ENCODE measurements at regions not wholly inside any gene's neighbourhood (a gene's known extent, or its start where the extent isn't known, plus 50 kb on each side); places are given as distances from the start of the nearest gene placed in this dataset.
A peak's percentile ranks its signal among the peaks of the same experiment; 100 is the strongest.
"Not testable (repeated sequence)": the region's sequence is repeated elsewhere in the genome, so short reads cannot be mapped to it uniquely, and the experiment has no call there.

- no peak for DNase-seq
These were observed 185.8 kb downstream of the B3GLCT start for GRCh38 chr13:31385540-31385939.

- no peak for DNase-seq
These were observed 194.7 kb downstream of the B3GLCT start for GRCh38 chr13:31394506-31394905.

GRCh38 chr13:31395090-31395489 lies 195.3 kb downstream of the B3GLCT start:
- DNase-seq: no peak

DNA sequence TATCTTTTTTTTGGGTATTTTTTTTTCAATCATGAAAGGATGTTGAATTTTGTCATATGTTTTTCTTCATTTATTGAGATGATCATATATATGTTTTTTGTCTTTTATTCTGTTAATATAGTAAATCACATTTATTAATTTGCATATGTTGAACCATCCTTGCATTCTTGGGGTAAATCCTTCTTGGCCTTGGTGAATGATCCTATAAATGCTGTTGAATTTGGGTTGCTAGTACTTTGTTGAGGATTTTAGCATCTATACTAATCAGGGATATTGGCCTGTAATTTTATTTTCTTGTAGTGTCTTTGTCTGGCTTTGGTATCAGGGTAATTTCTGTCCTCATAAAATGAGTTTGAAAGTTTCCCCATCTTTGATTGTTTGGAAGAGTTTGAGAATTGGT lies 199.9 kb downstream of the B3GLCT start:
- DNase-seq: no peak

DNA sequence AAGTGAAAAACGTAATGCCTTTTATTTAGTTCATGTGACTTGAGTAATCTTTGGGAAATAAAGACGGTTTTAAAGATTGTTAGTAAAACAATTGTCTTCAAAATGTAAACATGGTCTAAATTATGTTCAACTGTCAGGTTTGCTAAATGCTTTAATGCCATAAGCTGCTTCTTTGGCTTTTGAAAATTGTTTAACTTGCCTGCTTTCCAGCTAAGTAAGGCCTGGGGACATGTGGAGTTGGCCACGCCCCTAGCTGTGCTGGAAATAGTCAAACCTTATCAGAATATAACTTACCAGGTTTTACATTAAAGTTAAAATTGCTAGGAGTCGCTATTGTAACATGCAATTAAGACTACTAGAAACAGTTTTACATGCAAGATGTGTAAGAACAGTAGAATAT lies 203.9 kb downstream of the B3GLCT start:
- not testable (repeated sequence) for DNase-seq

DNA sequence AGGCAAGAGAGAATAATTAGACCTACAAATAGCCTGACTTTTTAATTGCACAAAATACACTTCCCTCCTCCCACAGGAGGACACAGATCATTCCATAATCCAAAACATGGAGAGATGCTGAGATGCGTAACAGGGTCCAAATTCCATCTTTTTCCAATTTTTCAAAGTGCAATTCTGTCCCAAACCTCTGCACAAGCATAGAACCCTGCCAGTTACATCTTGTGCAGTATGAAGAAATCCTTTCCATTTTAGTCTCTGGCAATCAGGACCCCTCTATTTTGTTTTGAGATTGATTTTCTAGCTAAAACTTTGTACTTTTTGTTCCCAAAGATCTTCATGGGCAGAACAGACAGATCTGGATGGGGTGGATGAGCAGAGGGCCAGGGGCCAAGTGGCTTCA lies 209.2 kb downstream of the B3GLCT start:
- no peak for DNase-seq

GRCh38 chr13:31409678-31410356 lies 210.0 kb downstream of the B3GLCT start:
- no peak for DNase-seq

DNA sequence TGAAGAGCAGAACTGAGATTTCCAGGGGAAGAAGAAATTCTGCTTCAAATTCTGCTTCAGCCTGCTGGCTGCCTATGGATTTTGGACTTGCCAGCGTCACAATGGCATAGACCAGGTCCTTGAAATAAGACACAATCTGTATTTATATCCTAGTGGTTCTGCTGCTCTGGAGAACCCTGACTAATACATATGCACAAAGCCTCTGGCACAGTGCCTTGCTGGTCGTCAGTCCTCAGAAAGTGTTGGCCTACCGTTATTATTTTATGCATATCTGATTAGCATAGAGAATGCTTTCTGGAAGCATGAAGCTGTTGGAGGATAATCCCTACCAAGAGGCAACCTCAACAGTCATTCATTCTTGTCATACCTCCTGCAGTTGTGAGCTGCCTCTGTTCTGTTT lies 213.7 kb downstream of the B3GLCT start:
- no peak for DNase-seq

GRCh38 chr13:31416066-31416465 lies 216.3 kb downstream of the B3GLCT start:
- no peak for DNase-seq

- DNase-seq: no peak
These were observed 218.4 kb downstream of the B3GLCT start for GRCh38 chr13:31418186-31418585.

- no peak for DNase-seq
These were observed 222.0 kb downstream of the B3GLCT start for GRCh38 chr13:31421756-31422155.

- DNase-seq: peak; percentile 9 to 51
These were observed 224.5 kb downstream of the B3GLCT start for GRCh38 chr13:31424130-31424729.

DNA sequence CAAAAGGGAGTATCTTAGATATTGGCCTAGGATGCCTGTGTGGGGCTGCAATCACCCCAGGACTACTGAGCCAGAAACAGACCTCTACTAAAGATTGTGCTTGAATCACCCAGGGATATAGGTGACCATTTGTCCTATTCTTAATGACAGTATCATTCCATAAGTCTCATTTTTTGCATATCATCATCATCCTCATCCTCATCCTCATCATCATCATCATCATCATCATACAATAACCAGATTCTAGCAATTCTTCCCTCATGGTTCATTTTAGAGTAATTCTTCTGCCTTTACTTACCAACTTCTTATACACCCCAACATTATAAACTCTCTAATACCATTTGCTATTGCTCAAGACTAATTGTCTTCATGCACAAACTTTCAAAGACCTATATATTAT lies 226.6 kb downstream of the B3GLCT start:
- no peak for DNase-seq

DNA sequence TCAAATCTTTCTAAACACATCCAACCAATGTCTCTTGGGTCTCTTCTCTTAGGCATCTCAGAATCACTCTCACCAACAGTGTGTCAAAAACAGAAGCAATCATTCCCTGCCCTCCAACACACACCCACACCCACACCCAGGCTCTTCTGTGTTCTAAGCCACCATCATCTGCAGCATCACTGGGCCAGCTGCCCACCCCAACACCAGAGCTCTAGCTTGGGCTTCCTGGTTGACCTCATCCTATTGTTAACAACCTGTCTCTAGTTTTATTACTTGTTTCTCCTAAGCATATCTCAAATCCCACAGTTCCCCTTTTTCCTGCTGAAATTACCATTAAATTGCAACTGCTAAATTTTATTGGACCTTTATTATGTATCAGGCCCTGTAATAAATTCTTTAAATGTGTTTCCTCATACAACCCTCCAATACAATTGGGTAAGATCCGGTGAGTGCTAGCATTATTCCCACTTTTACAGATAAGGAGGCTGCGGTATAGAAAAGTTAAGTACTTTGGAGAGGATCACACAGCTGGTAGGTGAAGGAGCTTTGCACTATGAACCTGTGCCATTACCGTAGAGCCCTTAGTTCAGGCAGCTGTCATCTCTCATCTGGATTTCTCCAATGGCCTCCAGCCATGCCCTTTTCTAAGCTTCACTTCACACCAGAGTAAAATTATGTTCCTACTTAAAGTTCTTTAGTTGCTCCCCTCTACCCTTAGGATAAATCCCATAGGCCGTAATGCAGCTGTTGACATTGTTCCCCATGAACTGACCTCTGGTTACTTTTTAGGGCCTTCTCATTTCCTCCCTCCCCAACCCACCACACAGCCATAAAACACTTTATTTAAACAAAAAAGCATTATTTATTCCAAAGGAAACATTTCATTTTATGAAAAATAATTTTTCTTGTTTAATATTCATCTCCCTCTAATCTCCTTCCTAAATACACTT lies 227.7 kb downstream of the B3GLCT start:
- DNase-seq: no peak

- peak; percentile 1 to 26 for DNase-seq
These were observed 232.0 kb downstream of the B3GLCT start for GRCh38 chr13:31431722-31432137.

GRCh38 chr13:31433207-31433606 lies 233.4 kb downstream of the B3GLCT start:
- no peak for DNase-seq

GRCh38 chr13:31433746-31434145 lies 234.0 kb downstream of the B3GLCT start:
- DNase-seq: no peak

DNA sequence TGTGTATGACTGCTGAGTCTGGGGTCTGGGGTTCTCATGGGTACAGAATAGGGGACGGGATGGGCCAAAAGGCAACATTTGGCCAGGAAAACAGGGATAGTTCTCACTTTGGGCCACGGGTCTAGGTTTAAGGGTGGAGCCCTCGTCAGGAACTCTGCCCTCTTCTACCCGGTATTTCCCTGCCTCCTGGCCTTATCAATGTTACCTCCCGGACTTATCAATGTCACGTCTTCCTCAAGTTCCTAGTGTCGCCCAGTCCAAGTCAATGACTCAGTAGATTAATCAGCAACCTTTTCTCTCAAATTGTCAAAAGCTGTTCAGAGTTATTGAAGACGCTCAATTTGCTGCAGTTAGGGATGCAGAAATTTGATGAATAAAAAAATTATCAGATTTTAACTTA lies 234.8 kb downstream of the B3GLCT start:
- DNase-seq: no peak

GRCh38 chr13:31435536-31435935 lies 235.8 kb downstream of the B3GLCT start:
- no peak for DNase-seq

DNA sequence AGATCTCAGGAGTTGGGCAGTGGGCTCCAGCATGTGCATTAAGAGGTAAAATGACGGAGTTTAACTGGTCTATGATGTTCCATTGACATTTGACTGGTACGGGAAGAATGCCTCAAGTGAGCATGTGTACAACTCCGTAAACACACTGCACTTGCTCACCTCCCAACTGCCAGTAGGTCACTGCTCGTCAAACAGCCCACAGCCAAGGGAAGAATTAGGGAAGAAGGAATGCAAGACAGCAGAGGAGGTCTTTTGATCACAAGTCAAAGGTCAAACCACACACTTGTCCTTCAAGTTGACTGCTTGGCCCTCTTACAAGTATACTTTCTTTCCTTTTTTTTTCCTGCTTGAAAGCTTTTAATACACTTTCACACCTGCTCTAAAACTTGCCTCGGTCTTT lies 236.7 kb downstream of the B3GLCT start:
- DNase-seq: no peak

DNA sequence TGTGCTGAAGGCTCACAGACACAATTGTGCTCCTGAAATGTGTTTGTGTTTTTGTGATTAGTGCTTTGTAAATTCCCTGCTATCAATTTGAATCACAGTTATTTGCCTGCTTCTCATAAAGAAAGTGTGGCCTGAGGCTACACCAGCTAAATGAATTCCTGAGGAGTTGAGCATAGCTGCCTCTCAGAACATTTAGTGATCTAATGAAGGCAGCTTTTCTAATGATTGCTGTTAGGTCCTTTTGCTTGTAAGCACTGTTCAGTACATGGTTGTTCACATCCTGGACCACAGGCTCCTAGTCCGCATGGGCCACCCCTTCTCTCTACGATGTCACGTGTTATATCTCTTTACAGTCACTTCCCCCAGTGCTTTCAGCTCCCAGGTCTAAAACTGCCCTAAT lies 238.2 kb downstream of the B3GLCT start:
- no peak for DNase-seq

- DNase-seq: no peak
These were observed 240.4 kb downstream of the B3GLCT start for GRCh38 chr13:31440132-31440531.

DNA sequence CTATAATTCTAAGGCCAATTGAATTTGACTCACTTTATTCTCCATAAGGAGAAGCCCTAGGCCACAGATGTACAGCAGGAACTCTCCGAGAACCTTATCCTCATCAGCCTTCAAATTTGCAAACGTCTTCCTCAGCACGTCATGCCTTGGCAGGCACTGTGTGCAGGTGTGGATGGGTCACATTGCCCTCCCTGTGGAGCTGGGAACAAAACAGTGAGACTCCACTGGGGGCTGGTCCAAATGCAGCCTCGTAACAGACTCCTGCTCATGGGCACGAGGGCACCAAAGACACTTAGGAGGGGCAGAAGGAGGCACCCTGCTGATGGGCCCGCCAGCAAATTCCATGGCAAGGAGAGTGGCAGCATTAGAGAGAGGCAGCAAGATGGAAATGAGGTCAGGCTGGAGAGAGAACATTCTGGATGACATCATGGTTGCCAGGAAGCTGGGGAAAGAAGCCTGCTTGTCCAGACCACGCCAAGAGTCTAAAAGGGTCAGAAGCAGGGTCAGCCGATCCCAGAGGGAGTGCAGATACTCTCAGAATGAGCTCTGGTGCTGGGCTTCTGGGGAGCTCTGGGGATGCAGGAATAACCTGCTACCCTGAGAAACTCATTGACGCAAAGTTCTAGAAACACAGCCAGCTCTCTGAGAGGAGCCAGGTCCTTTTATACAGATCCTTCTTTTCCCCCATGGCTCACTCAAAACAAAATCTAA lies 242.2 kb downstream of the B3GLCT start:
- no peak for DNase-seq

Measured in bone marrow (tissue), 2 donors.